Activated CD8-positive, alpha-beta T cell treated with anti-CD3 and anti-CD28 coated beads, Interleukin-2, amount 10 ng/mL, durations not matched to agents 7 days and 5 days (primary cell): ENCODE measurements at regions not wholly inside any gene's neighbourhood (a gene's known extent, or its start where the extent isn't known, plus 50 kb on each side); places are given as distances from the start of the nearest gene placed in this dataset.

Source experiments
- ATAC-seq: fragments of 150-1000 bp; cut with Tn5 transposase; one replicate; pipeline ENCODE4 v1.10.0; 2021; ENCODE audit warnings: moderate library complexity
- CTCF ChIA-PET: fragments of 350-600 bp; sonication (Branson Sonifier 250); formaldehyde crosslinking; loops from one replicate; lab custom pipeline; 2021; ENCODE audit warnings: antibody characterized with exemption; lab: Charles Lee
- POLR2A ChIA-PET: fragments of 350-600 bp; sonication (Branson Sonifier 250); formaldehyde crosslinking; loops from one replicate; lab custom pipeline; 2021; ENCODE audit warnings: antibody characterized with exemption; lab: Charles Lee
- DNase-seq: peaks from one replicate; pipeline ENCODE4 v3.0.0-alpha.2; 2020
- H3K27ac Mint-ChIP-seq: one replicate; pipeline ENCODE4 v1.8.0; 2021; ENCODE audit warnings: mild to moderate bottlenecking, mixed read lengths
- H3K27me3 Mint-ChIP-seq: one replicate; pipeline ENCODE4 v1.8.0; 2021; ENCODE audit warnings: low read depth, mixed read lengths
- H3K36me3 Mint-ChIP-seq: one replicate; pipeline ENCODE4 v1.8.0; 2021; ENCODE audit warnings: low read depth, mixed read lengths
- H3K4me1 Mint-ChIP-seq: one replicate; pipeline ENCODE4 v1.8.0; 2021; ENCODE audit warnings: low read depth, mixed read lengths
- H3K4me3 Mint-ChIP-seq: one replicate; pipeline ENCODE4 v1.8.0; 2021; ENCODE audit warnings: mild to moderate bottlenecking, mixed read lengths
- H3K9me3 Mint-ChIP-seq: one replicate; pipeline ENCODE4 v1.8.0; 2022; ENCODE audit warnings: mixed read lengths; ENCODE audit not compliant: insufficient read depth

- no peak overlapping the region for H3K4me3 Mint-ChIP-seq
- DNase-seq (no peak), ATAC-seq (no peak)
- no peaks in the 10 kb centered on the region for H3K4me1 Mint-ChIP-seq
- H3K9me3 Mint-ChIP-seq = peaks cover 2% of the 10 kb centered on the region
- H3K36me3 Mint-ChIP-seq = no peaks in the 10 kb centered on the region
- CTCF ChIA-PET = no interaction called here
- no peaks in the 10 kb centered on the region for H3K27me3 Mint-ChIP-seq
- POLR2A ChIA-PET = no interaction called here
- H3K27ac Mint-ChIP-seq = no peak overlapping the region
These were observed 259.7 kb upstream of the IRX2 start for GRCh38 chr5:3010953-3011763.

GRCh38 chr5:3010301-3010952 lies 258.9 kb upstream of the IRX2 start:
- H3K27ac Mint-ChIP-seq = no peak overlapping the region
- no peak overlapping the region for H3K4me3 Mint-ChIP-seq
- no peak for ATAC-seq
- H3K9me3 Mint-ChIP-seq = peaks cover 4% of the 10 kb centered on the region
- no peaks in the 10 kb centered on the region for H3K4me1 Mint-ChIP-seq
- no peak for DNase-seq
- no peaks in the 10 kb centered on the region for H3K36me3 Mint-ChIP-seq
- ChIA-PET CTCF (no interaction called here), POLR2A (no interaction called here)
- H3K27me3 Mint-ChIP-seq = no peaks in the 10 kb centered on the region

GRCh38 chr5:3009605-3010004 lies 258.1 kb upstream of the IRX2 start:
- ATAC-seq (no peak), DNase-seq (no peak)
- Mint-ChIP-seq H3K9me3 (peaks cover 4% of the 10 kb centered on the region), H3K27ac (no peak overlapping the region), H3K36me3 (no peaks in the 10 kb centered on the region), H3K4me3 (no peak overlapping the region), H3K27me3 (no peaks in the 10 kb centered on the region), H3K4me1 (no peaks in the 10 kb centered on the region)
- CTCF ChIA-PET = no interaction called here
- POLR2A ChIA-PET = no interaction called here

- CTCF ChIA-PET = no interaction called here
- H3K27ac Mint-ChIP-seq = no peak overlapping the region
- H3K4me1 Mint-ChIP-seq = no peaks in the 10 kb centered on the region
- no peaks in the 10 kb centered on the region for H3K27me3 Mint-ChIP-seq
- H3K36me3 Mint-ChIP-seq = no peaks in the 10 kb centered on the region
- DNase-seq (no peak), ATAC-seq (no peak)
- no peak overlapping the region for H3K4me3 Mint-ChIP-seq
- POLR2A ChIA-PET = no interaction called here
- H3K9me3 Mint-ChIP-seq = peaks cover 7% of the 10 kb centered on the region
These were observed 256.1 kb upstream of the IRX2 start for GRCh38 chr5:3007577-3007976.

GRCh38 chr5:3006961-3007551 lies 255.6 kb upstream of the IRX2 start:
- no peaks in the 10 kb centered on the region for H3K36me3 Mint-ChIP-seq
- no peak overlapping the region for H3K4me3 Mint-ChIP-seq
- peaks cover 8% of the 10 kb centered on the region for H3K9me3 Mint-ChIP-seq
- H3K4me1 Mint-ChIP-seq = no peaks in the 10 kb centered on the region
- no peaks in the 10 kb centered on the region for H3K27me3 Mint-ChIP-seq
- no peak overlapping the region for H3K27ac Mint-ChIP-seq
- ATAC-seq (no peak), DNase-seq (no peak)
- CTCF ChIA-PET = no interaction called here
- POLR2A ChIA-PET = no interaction called here

GRCh38 chr5:3006526-3006925 lies 255.0 kb upstream of the IRX2 start:
- H3K27me3 Mint-ChIP-seq = no peaks in the 10 kb centered on the region
- peaks cover 8% of the 10 kb centered on the region for H3K9me3 Mint-ChIP-seq
- H3K36me3 Mint-ChIP-seq = no peaks in the 10 kb centered on the region
- H3K4me3 Mint-ChIP-seq = no peak overlapping the region
- POLR2A ChIA-PET = no interaction called here
- no peak overlapping the region for H3K27ac Mint-ChIP-seq
- CTCF ChIA-PET = no interaction called here
- DNase-seq = no peak
- no peak for ATAC-seq
- H3K4me1 Mint-ChIP-seq = no peaks in the 10 kb centered on the region

GRCh38 chr5:3004361-3005080 lies 253.0 kb upstream of the IRX2 start:
- DNase-seq (no peak), ATAC-seq (no peak)
- H3K4me1 Mint-ChIP-seq = no peaks in the 10 kb centered on the region
- H3K27me3 Mint-ChIP-seq = no peaks in the 10 kb centered on the region
- H3K27ac Mint-ChIP-seq = no peak overlapping the region
- H3K36me3 Mint-ChIP-seq = no peaks in the 10 kb centered on the region
- ChIA-PET POLR2A (no interaction called here), CTCF (no interaction called here)
- no peak overlapping the region for H3K4me3 Mint-ChIP-seq
- peaks cover 8% of the 10 kb centered on the region for H3K9me3 Mint-ChIP-seq

GRCh38 chr5:3002230-3002629 lies 250.8 kb upstream of the IRX2 start:
- Mint-ChIP-seq H3K4me3 (no peak overlapping the region), H3K4me1 (no peaks in the 10 kb centered on the region), H3K36me3 (no peaks in the 10 kb centered on the region), H3K27ac (no peak overlapping the region), H3K27me3 (no peaks in the 10 kb centered on the region), H3K9me3 (peaks cover 8% of the 10 kb centered on the region)
- DNase-seq (no peak), ATAC-seq (no peak)
- ChIA-PET POLR2A (no interaction called here), CTCF (no interaction called here)

- Mint-ChIP-seq H3K9me3 (peaks cover 4% of the 10 kb centered on the region), H3K4me3 (no peak overlapping the region), H3K27me3 (no peaks in the 10 kb centered on the region), H3K4me1 (no peaks in the 10 kb centered on the region), H3K36me3 (no peaks in the 10 kb centered on the region), H3K27ac (no peak overlapping the region)
- no peak for DNase-seq
- ChIA-PET CTCF (no interaction called here), POLR2A (no interaction called here)
- no peak for ATAC-seq
These were observed 249.2 kb upstream of the IRX2 start for GRCh38 chr5:3000631-3001030.

GRCh38 chr5:2999926-3000325 lies 248.4 kb upstream of the IRX2 start:
- H3K4me1 Mint-ChIP-seq = no peaks in the 10 kb centered on the region
- H3K9me3 Mint-ChIP-seq = peaks cover 4% of the 10 kb centered on the region
- DNase-seq = no peak
- CTCF ChIA-PET = no interaction called here
- no peak overlapping the region for H3K4me3 Mint-ChIP-seq
- no peak overlapping the region for H3K27ac Mint-ChIP-seq
- H3K27me3 Mint-ChIP-seq = no peaks in the 10 kb centered on the region
- ATAC-seq = no peak
- H3K36me3 Mint-ChIP-seq = no peaks in the 10 kb centered on the region
- POLR2A ChIA-PET = no interaction called here

GRCh38 chr5:2998106-2998505 lies 246.6 kb upstream of the IRX2 start:
- ChIA-PET CTCF (no interaction called here), POLR2A (no interaction called here)
- no peak for DNase-seq
- ATAC-seq = no peak
- Mint-ChIP-seq H3K36me3 (no peaks in the 10 kb centered on the region), H3K9me3 (peaks cover 4% of the 10 kb centered on the region), H3K27me3 (no peaks in the 10 kb centered on the region), H3K4me3 (no peak overlapping the region), H3K4me1 (no peaks in the 10 kb centered on the region), H3K27ac (no peak overlapping the region)

GRCh38 chr5:2997179-2997578 lies 245.7 kb upstream of the IRX2 start:
- POLR2A ChIA-PET = no interaction called here
- no peaks in the 10 kb centered on the region for H3K9me3 Mint-ChIP-seq

More at GRCh38 chr5:2997179-2997578, 245.7 kb upstream of the IRX2 start:
- no peak for ATAC-seq
- Mint-ChIP-seq H3K27ac (no peak overlapping the region), H3K27me3 (no peaks in the 10 kb centered on the region), H3K36me3 (no peaks in the 10 kb centered on the region), H3K4me3 (no peak overlapping the region), H3K4me1 (no peaks in the 10 kb centered on the region)
- DNase-seq = no peak
- CTCF ChIA-PET = no interaction called here
